IMR-90 (cell line): ENCODE measurements at regions not wholly inside any gene's neighbourhood (a gene's known extent, or its start where the extent isn't known, plus 50 kb on each side); places are given as distances from the start of the nearest gene placed in this dataset.
"Not testable (repeated sequence)": the region's sequence is repeated elsewhere in the genome, so short reads cannot be mapped to it uniquely, and the experiment has no call there.

Source experiments
- MAFK ChIP-seq: IDR thresholded peaks from 2 replicates; pipeline ENCODE4 v1.6.1; 2012; ENCODE audit warnings: low read depth, low read length, improper control_type of control experiment
- RAD21 ChIP-seq: IDR thresholded peaks from 2 replicates; pipeline ENCODE4 v1.6.1; 2012; ENCODE audit warnings: low read length, improper control_type of control experiment
- RFX5 ChIP-seq: IDR thresholded peaks from 2 replicates; pipeline ENCODE4 v1.8.0; 2012; ENCODE audit warnings: low read depth, mild to moderate bottlenecking, low read length, moderate library complexity
- TF ChIP-seq, protein P1 (sequence below): conservative IDR thresholded peaks from 2 replicates; pipeline ENCODE4 v1.5.1; 2012; ENCODE audit warnings: mild to moderate bottlenecking, low read depth, low read length, improper control_type of control experiment

DNA sequence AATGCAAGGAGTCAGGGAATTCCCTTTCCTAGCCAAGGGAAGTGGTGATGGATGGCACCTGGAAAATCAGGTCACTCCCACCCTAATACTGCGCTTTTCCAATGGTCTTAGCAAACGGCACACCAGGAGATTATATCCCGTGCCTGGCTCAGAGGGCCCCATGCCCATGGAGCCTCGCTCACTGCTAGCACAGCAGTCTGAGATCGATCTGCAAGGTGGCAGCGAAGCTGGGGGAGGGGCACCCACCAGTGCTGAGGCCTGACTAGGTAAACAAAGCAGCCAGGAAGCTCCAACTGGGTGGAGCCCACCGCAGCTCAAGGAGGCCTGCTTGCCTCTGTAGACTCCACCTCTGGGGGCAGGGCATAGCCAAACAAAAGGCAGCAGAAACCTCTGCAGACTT, 74.2 kb downstream of the OR5AK2 start:
- not testable (repeated sequence) for TF ChIP-seq RAD21, RFX5, MAFK
- TF ChIP-seq, protein P1, sequence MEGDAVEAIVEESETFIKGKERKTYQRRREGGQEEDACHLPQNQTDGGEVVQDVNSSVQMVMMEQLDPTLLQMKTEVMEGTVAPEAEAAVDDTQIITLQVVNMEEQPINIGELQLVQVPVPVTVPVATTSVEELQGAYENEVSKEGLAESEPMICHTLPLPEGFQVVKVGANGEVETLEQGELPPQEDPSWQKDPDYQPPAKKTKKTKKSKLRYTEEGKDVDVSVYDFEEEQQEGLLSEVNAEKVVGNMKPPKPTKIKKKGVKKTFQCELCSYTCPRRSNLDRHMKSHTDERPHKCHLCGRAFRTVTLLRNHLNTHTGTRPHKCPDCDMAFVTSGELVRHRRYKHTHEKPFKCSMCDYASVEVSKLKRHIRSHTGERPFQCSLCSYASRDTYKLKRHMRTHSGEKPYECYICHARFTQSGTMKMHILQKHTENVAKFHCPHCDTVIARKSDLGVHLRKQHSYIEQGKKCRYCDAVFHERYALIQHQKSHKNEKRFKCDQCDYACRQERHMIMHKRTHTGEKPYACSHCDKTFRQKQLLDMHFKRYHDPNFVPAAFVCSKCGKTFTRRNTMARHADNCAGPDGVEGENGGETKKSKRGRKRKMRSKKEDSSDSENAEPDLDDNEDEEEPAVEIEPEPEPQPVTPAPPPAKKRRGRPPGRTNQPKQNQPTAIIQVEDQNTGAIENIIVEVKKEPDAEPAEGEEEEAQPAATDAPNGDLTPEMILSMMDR = not testable (repeated sequence)
